Fibroblast of the aortic adventitia (primary cell): ENCODE measurements at regions not wholly inside any gene's neighbourhood (a gene's known extent, or its start where the extent isn't known, plus 50 kb on each side); places are given as distances from the start of the nearest gene placed in this dataset.
A peak's percentile ranks its signal among the peaks of the same experiment; 100 is the strongest.

Source experiments
- DNase-seq: peaks from one replicate; pipeline ENCODE4 v3.0.0-alpha.2; 2010; ENCODE audit warnings: low read depth
- H3K4me3 ChIP-seq: 2 replicates; pipeline ENCODE4 v1.5.1; 2011; ENCODE audit warnings: low read depth, mild to moderate bottlenecking, control low read depth, low read length, moderate library complexity
- TF ChIP-seq, protein P1 (sequence below): IDR thresholded peaks from 2 replicates; pipeline ENCODE4 v1.5.1; 2011; ENCODE audit warnings: mild to moderate bottlenecking, low read length, control low read depth, inconsistent platforms; ENCODE audit not compliant: insufficient read depth

DNA sequence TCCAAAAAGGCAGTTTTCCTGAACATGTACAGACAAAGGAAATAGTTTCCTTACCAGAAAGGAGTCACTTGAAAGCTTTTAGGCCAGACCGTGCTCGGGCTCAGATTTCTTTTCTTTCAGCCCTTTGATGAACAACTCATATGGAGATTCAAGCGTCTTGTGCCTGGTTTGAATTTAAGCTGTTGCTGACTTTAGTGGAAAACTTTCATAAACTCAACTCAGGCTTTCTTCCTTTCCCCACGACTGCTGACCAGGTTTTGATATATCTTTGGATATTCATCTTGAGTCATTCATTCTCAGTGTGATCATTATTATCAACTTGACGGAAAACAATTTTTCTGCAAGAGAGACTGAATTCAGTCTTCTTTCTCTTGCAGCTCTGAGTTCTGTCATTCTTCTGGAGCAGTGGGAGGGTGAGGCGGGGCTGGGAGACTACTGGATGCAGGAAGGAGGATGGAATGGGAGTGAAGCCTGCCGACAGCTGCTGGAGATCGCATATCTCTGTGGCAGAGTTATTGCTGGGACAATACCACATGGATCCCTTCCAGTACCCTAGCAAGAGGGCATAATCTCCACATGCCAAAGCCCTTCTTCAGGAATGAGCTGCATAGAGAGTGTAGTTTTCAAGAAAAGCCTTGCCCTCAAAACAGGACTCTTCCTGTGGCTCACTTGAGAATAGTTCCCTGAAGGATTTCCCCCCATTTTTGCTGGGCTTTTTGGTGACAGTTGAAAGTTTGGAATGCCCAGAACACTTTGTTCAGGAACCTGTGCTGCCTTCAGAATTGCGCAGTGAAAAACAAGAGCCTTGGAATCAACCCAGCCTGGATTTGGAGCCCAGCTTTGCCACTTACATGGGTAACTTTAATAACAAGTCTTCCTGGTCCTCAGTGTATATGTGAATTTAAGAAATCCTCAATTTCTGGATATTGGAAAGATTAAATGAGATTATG is 364.4 kb downstream of the ZNF521 start:
- TF ChIP-seq, protein P1, sequence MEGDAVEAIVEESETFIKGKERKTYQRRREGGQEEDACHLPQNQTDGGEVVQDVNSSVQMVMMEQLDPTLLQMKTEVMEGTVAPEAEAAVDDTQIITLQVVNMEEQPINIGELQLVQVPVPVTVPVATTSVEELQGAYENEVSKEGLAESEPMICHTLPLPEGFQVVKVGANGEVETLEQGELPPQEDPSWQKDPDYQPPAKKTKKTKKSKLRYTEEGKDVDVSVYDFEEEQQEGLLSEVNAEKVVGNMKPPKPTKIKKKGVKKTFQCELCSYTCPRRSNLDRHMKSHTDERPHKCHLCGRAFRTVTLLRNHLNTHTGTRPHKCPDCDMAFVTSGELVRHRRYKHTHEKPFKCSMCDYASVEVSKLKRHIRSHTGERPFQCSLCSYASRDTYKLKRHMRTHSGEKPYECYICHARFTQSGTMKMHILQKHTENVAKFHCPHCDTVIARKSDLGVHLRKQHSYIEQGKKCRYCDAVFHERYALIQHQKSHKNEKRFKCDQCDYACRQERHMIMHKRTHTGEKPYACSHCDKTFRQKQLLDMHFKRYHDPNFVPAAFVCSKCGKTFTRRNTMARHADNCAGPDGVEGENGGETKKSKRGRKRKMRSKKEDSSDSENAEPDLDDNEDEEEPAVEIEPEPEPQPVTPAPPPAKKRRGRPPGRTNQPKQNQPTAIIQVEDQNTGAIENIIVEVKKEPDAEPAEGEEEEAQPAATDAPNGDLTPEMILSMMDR = no peak
- H3K4me3 ChIP-seq = no peak overlapping the region
- peak; percentile 25 for DNase-seq

DNA sequence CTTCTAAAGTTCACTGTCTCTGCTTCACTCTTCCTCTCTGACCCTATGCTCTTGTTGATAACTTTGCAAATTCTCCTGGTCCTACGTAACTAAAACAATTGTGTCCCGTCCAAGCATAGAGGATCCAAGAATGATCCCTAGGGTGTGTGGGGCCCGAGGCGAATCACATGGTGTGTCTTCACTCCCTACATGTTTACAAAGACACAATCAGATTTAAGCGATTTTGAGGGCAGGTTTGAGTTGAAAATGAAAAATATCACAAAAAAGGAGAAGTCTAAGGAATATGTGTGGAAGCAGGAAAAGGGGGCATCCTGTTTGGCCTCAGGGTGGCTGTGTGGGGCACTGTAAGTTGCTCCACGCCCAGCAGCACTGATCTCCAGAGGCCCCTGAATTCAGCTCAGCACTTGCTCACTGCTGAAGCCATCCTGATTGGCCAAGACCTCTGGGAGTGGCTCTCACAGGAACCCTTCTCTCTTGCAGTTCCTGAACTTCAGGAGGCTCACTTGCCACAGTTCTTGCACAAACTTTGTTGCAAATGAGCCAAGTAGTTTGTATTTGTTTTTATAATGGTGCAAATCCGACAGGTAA is 363.6 kb downstream of the ZNF521 start:
- H3K4me3 ChIP-seq = no peak overlapping the region
- TF ChIP-seq, protein P1 = no peak
- no peak for DNase-seq

DNA sequence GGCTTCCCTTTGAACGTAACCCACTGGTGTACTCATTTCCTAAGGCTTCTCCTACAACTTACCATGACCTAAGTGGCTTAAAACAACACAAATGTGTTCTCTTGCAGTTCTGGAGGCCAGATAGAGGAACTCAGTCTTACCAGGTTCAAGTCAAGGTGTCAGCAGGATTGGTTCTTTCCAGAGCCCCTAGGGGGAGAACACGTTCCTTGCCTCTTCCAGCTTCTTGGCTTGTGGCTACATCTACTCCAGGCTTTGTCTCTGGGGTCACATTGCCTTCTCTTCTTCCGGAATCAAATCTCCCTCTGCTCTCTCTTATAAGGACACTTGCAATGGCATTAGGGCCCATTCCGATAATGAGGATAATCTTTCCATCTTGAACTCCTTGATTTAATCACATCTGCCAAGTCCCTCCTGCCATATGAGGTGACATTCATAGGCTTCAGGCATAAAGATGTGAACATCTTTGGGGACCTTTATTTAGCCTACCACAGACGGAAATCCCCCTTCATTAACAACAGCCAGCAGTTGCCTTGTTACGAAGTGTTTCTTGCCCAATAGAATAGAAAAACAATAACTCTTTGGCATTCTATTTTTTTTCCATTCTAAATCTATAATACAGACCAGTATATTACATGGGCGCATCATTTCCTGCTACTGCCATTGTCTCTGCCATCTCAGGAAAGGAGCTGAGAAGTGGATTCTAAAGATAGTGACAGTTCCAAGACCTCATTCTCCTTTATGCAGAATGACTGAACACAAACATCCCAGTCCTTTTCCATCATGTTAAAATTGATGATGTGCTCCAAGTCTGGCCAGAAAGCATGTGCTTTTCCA is 362.0 kb downstream of the ZNF521 start:
- TF ChIP-seq, protein P1 = no peak
- H3K4me3 ChIP-seq = no peak overlapping the region
- no peak for DNase-seq

DNA sequence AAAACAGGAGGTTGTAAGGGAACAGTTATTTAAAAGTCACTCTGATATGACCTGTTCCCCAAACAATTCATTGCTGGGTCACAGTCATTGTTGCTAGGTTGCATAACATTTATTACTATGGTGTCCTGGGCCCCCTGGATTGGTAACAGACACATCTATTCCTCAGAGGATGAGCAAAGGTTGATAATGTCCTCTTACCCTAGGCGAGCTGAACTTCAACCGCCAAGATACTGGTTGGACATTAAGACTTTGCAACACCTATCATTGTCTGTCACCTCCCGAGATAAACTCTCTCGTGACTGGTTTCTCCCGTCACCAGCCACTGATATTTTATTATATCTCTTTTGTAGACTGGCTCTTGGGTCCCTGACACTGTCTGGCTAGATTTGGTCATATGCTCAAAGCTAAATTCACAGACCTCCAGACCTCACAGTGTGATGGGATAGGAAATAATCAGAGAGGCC is 361.3 kb downstream of the ZNF521 start:
- TF ChIP-seq, protein P1 = no peak
- no peak overlapping the region for H3K4me3 ChIP-seq
- DNase-seq = no peak

- TF ChIP-seq, protein P1 = no peak
- DNase-seq = no peak
- no peak overlapping the region for H3K4me3 ChIP-seq
These were observed 360.6 kb downstream of the ZNF521 start for GRCh38 chr18:24991141-24992060.
